Hepatocyte (in vitro differentiated cells): ENCODE measurements at regions not wholly inside any gene's neighbourhood (a gene's known extent, or its start where the extent isn't known, plus 50 kb on each side); places are given as distances from the start of the nearest gene placed in this dataset.

ENCODE experiments used
- DNase-seq: peaks from one replicate; pipeline ENCODE4 v3.0.0-alpha.2; 2016; ENCODE audit warnings: low spot score
- H2AFZ ChIP-seq: fragments of 200-600 bp; sonication (generic); 2 replicates; pipeline ENCODE4 v1.6.0; 2016; ENCODE audit warnings: antibody characterized with exemption, mild to moderate bottlenecking
- H3K27ac ChIP-seq: fragments of 200-600 bp; sonication (generic); 2 replicates; pipeline ENCODE4 v1.5.1; 2016; ENCODE audit warnings: mild to moderate bottlenecking
- H3K27me3 ChIP-seq: fragments of 200-600 bp; sonication (generic); 2 replicates; pipeline ENCODE4 v1.6.1; 2016
- H3K36me3 ChIP-seq: fragments of 200-600 bp; sonication (generic); replicated peaks from 2 replicates; pipeline ENCODE4 v1.5.1; 2016; ENCODE audit warnings: low read depth; ENCODE audit not compliant: insufficient read depth
- H3K4me1 ChIP-seq: fragments of 200-600 bp; sonication (generic); 2 replicates; pipeline ENCODE4 v1.5.1; 2016; ENCODE audit warnings: mild to moderate bottlenecking, moderate library complexity; ENCODE audit not compliant: insufficient read depth
- H3K4me2 ChIP-seq: fragments of 200-600 bp; sonication (generic); 2 replicates; pipeline ENCODE4 v1.6.0; 2016
- H3K4me3 ChIP-seq: fragments of 200-600 bp; sonication (generic); 2 replicates; pipeline ENCODE4 v1.5.1; 2016; ENCODE audit warnings: mild to moderate bottlenecking
- H3K79me2 ChIP-seq: fragments of 200-600 bp; sonication (generic); 2 replicates; pipeline ENCODE4 v1.6.0; 2017; ENCODE audit warnings: mild to moderate bottlenecking
- H3K9me2 ChIP-seq: fragments of 200-600 bp; sonication (generic); replicated peaks from 2 replicates; pipeline ENCODE4 v1.6.0; 2017; ENCODE audit warnings: mild to moderate bottlenecking; ENCODE audit not compliant: insufficient read depth
- H3K9me3 ChIP-seq: fragments of 200-600 bp; sonication (generic); 2 replicates; pipeline ENCODE4 v1.5.1; 2016; ENCODE audit warnings: low read depth, mild to moderate bottlenecking
- H4K20me1 ChIP-seq: fragments of 200-600 bp; sonication (generic); 2 replicates; pipeline ENCODE4 v1.6.0; 2016; ENCODE audit warnings: mild to moderate bottlenecking; ENCODE audit not compliant: insufficient read depth, poor library complexity, severe bottlenecking
- EZH2 ChIP-seq: fragments of 200-600 bp; sonication (generic); IDR thresholded peaks from 2 replicates; pipeline ENCODE4 v1.6.1; 2016; ENCODE audit warnings: antibody characterized with exemption, mild to moderate bottlenecking, borderline replicate concordance
- EZH2phosphoT487 ChIP-seq: fragments of 200-600 bp; sonication (generic); IDR thresholded peaks from one replicate; pipeline ENCODE4 v1.6.1; 2018; ENCODE audit warnings: antibody characterized with exemption, mild to moderate bottlenecking, low read depth, moderate library complexity; ENCODE audit not compliant: unreplicated experiment, severe bottlenecking
- WGBS: methylation state at CpG from one replicate; pipeline ENCODE4 v1.1.6; 2016; ENCODE audit warnings: low lambda C conversion rate; ENCODE audit errors: missing lambda C conversion rate; 5-methylcytosine and 5-hydroxymethylcytosine counted together
- TF ChIP-seq, protein P1 (sequence below): fragments of 200-600 bp; sonication (generic); IDR thresholded peaks from 2 replicates; pipeline ENCODE4 v1.5.1; 2016; ENCODE audit warnings: antibody characterized with exemption, mild to moderate bottlenecking; ENCODE audit not compliant: poor library complexity

DNA sequence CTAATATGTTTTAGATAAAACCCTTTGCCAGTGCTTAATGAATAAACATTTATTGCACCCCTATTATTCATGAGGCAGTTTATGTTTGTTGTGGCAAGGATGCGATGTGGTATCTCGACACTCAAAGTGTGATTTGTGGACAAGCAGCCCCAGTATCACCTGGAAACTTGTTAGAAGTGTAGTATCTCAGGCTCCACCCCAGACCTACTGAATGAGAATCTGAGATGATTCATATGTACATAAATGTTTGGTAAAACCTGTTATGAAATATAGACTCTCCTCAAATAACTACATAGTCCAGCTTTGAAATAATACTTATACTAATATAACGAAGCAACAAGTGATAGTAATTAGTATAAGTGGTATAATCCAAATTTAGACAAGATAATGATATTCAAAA is 914.8 kb downstream of the TUSC7 start:
- Histone ChIP-seq H3K79me2 (no peaks in the 10 kb centered on the region), H3K9me3 (no peaks in the 10 kb centered on the region), H3K9me2 (no peaks in the 10 kb centered on the region), H3K4me3 (no peak overlapping the region), H3K27ac (no peak overlapping the region), H3K4me2 (no peak overlapping the region), H3K4me1 (peaks cover 9% of the 10 kb centered on the region), H2AFZ (no peak overlapping the region), H3K36me3 (no peaks in the 10 kb centered on the region), H4K20me1 (no peaks in the 10 kb centered on the region), H3K27me3 (no peaks in the 10 kb centered on the region)
- DNase-seq: no peak
- TF ChIP-seq EZH2: no peak
- TF ChIP-seq, protein P1, sequence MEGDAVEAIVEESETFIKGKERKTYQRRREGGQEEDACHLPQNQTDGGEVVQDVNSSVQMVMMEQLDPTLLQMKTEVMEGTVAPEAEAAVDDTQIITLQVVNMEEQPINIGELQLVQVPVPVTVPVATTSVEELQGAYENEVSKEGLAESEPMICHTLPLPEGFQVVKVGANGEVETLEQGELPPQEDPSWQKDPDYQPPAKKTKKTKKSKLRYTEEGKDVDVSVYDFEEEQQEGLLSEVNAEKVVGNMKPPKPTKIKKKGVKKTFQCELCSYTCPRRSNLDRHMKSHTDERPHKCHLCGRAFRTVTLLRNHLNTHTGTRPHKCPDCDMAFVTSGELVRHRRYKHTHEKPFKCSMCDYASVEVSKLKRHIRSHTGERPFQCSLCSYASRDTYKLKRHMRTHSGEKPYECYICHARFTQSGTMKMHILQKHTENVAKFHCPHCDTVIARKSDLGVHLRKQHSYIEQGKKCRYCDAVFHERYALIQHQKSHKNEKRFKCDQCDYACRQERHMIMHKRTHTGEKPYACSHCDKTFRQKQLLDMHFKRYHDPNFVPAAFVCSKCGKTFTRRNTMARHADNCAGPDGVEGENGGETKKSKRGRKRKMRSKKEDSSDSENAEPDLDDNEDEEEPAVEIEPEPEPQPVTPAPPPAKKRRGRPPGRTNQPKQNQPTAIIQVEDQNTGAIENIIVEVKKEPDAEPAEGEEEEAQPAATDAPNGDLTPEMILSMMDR: no peak
- TF ChIP-seq EZH2phosphoT487: no peak
- 89% methylated on average over 3 of the region's 3 CpGs for WGBS

GRCh38 chr3:117625174-117625573 is 915.6 kb downstream of the TUSC7 start:
- no peaks in the 10 kb centered on the region for H3K36me3 ChIP-seq
- no peaks in the 10 kb centered on the region for H3K9me3 ChIP-seq
- H3K4me3 ChIP-seq: no peak overlapping the region
- H3K4me2 ChIP-seq: no peak overlapping the region
- H3K79me2 ChIP-seq: no peaks in the 10 kb centered on the region
- H3K27me3 ChIP-seq: no peaks in the 10 kb centered on the region
- no peak overlapping the region for H3K27ac ChIP-seq
- no peaks in the 10 kb centered on the region for H3K9me2 ChIP-seq
- peaks cover 11% of the 10 kb centered on the region for H3K4me1 ChIP-seq
- no peaks in the 10 kb centered on the region for H4K20me1 ChIP-seq
- DNase-seq: no peak
- TF ChIP-seq EZH2phosphoT487: no peak
- TF ChIP-seq EZH2: no peak
- TF ChIP-seq, protein P1: no peak
- H2AFZ ChIP-seq: no peak overlapping the region

- Histone ChIP-seq H3K79me2 (no peaks in the 10 kb centered on the region), H3K27ac (no peak overlapping the region), H4K20me1 (no peaks in the 10 kb centered on the region), H3K36me3 (no peaks in the 10 kb centered on the region), H3K4me1 (peaks cover 16% of the 10 kb centered on the region), H2AFZ (no peak overlapping the region), H3K4me2 (no peak overlapping the region), H3K4me3 (no peak overlapping the region), H3K9me3 (no peaks in the 10 kb centered on the region), H3K27me3 (no peaks in the 10 kb centered on the region), H3K9me2 (no peaks in the 10 kb centered on the region)
- WGBS: 45% methylated on average over 2 of the region's 2 CpGs
- DNase-seq: no peak
- TF ChIP-seq EZH2phosphoT487 (no peak), EZH2 (no peak)
- TF ChIP-seq, protein P1: no peak
These were observed 917.0 kb downstream of the TUSC7 start for GRCh38 chr3:117626577-117626976.

GRCh38 chr3:117628823-117629291 is 919.3 kb downstream of the TUSC7 start:
- Histone ChIP-seq H3K9me2 (no peaks in the 10 kb centered on the region), H3K4me3 (no peak overlapping the region), H3K27me3 (no peaks in the 10 kb centered on the region), H2AFZ (no peak overlapping the region), H3K9me3 (no peaks in the 10 kb centered on the region), H3K36me3 (no peaks in the 10 kb centered on the region), H3K27ac (peak overlapping the region; percentile 45), H3K4me1 (peaks cover 16% of the 10 kb centered on the region), H3K4me2 (no peak overlapping the region), H3K79me2 (no peaks in the 10 kb centered on the region), H4K20me1 (no peaks in the 10 kb centered on the region)
- 10% methylated on average over 2 of the region's 2 CpGs for WGBS
- TF ChIP-seq, protein P1: no peak
- no peak for TF ChIP-seq EZH2
- TF ChIP-seq EZH2phosphoT487: no peak
- peak; percentile 67 for DNase-seq
